HCT116 (cell line): ENCODE measurements at regions not wholly inside any gene's neighbourhood (a gene's known extent, or its start where the extent isn't known, plus 50 kb on each side); places are given as distances from the start of the nearest gene placed in this dataset.

Experiments
- FOSL1 ChIP-seq: IDR thresholded peaks from 2 replicates; pipeline ENCODE4 v1.6.1; 2012; ENCODE audit warnings: low read depth
- YY1 ChIP-seq: IDR thresholded peaks from 2 replicates; pipeline ENCODE4 v1.6.1; 2011; ENCODE audit warnings: low read length, low read depth, moderate library complexity, mild to moderate bottlenecking; ENCODE audit not compliant: insufficient replicate concordance; ENCODE audit errors: extremely low read depth

DNA sequence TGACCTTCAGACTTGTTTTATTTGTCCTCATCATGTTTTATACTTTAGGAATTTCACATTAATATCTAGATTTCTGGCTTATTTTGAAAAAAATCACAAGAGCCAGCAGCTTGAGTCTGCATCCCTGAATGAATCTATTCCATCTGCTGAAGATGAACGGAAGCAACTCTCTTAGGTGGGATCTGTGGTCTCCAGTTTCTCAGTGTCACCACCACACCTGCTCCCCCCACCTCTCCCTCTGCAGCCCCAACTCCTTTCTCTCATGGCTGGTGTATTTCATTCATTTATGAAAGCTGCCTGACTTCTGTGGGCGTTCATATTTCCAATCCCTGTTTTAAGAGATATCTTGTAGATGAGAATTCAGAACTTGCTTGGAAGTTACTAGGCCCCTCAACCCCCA is 102.1 kb upstream of the AGBL1 start:
- TF ChIP-seq YY1 = no peak
- no peak for TF ChIP-seq FOSL1
